ENCODE measurements at regions not wholly inside any gene's neighbourhood (a gene's known extent, or its start where the extent isn't known, plus 50 kb on each side); places are given as distances from the start of the nearest gene placed in this dataset.

DNA sequence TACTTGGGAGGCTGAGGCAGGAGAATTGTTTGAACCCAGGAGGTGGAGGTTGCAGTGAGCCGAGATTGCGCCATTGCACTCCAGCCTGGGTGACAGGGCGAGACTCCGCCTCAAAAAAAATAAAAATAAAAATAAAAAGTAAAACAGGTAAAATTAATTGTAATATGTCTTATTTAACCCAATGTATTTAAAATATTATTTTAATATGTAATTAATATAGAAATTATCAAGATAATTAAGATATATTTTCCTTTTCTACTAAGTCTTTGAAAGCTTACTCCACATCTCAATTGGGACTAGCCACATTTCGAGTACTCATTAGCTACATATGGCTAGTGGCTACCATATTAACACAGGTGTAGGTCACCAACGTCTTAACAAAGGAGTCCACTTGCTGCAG lies 61.6 kb upstream of the IPO9 start:
- no peak for DNase-seq (ENCODE audit: low read depth in 2 of 2)

DNA sequence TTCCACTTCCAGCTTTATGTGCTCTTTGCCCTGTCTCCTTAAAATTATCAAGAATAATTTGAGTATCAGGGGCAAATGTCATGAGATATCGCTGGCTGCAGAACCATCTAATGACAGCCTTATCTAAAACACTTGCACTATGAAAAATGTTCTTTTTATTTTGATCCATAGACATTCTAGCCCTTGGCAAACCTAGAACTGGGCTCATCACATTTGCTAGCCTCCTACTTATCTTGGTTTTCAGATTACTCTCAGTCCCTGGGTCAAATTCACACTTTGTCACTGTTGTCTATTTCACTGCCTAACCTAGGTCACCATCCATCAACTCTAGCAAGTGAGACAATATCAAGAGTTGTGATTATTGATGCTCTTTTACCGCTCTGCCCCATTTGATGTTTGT lies 59.9 kb upstream of the IPO9 start:
- DNase-seq (ENCODE audit: low read depth in 2 of 2), result no peak

DNA sequence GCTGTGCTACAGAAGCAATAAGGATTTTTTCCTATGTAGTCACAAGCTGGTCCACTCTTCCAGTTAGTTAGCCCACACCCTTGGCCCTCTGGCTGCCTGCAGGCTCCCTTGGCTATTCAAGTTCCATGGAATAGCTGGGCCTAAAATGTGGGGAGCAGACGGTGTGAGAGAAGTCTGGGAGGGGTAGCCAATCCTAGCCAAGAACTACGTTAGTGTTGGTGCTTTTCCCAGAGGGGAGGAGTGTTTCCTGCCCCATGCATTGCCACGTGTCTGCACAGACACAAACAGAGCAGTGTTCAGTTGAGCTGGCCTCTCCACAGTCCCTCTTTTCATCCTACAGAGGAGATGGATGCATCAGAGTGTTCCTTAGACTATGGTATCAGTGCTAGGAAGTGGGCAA lies 59.0 kb upstream of the IPO9 start:
- DNase-seq (ENCODE audit: low read depth in 2 of 2), result no peak

DNA sequence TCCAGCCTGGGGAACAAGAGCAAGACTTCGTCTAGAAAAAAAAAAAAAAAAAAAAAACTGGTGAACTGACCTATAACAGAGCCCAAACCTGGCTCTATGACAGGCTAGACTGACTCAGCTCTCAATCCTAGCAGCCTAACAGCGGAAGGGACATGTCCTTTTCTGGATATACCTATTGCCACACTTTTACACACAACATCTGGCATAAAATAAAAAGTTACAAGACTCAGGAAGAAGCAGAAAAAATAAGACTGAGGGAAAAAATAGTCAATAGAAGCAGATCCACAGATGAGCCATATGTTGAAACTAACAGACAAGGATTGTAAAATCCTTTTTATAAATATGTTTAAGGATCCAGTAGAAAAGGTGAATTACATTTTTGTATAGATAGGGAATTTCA lies 57.5 kb upstream of the IPO9 start:
- no peak for DNase-seq (ENCODE audit: low read depth in 2 of 2)

- no peak for DNase-seq (ENCODE audit: low read depth in 2 of 2)
Measured at GRCh38 chr1:201772178-201772577, 56.8 kb upstream of the IPO9 start.

- DNase-seq (ENCODE audit: low read depth in 2 of 2), result no peak
Measured at GRCh38 chr1:201773764-201774163, 55.2 kb upstream of the IPO9 start.

GRCh38 chr1:201774224-201774982 lies 54.6 kb upstream of the IPO9 start:
- DNase-seq (ENCODE audit: low read depth in 2 of 2), result no peak

DNA sequence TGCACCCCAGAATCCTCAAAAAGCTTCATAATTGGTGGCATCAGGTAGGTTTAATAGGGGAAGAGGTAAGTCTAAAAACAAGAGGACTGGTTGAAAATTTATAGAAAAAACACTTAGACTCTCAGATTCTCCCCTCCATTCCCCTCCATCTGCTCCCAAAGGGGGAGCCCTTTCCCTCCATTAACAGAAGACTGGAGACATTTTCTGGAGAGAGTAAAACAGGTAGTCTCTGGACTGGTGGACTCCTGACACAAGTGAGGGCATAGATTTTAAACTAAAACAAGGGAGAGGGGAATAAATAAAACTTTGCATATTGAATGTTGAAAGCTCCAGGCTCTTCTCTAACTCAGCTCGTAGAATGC lies 54.0 kb upstream of the IPO9 start:
- DNase-seq (ENCODE audit: low read depth in 2 of 2), result no peak

- DNase-seq (ENCODE audit: low read depth in 2 of 2), result no peak
Measured at GRCh38 chr1:201775380-201775779, 53.6 kb upstream of the IPO9 start.

GRCh38 chr1:201778279-201779065 lies 50.5 kb upstream of the IPO9 start:
- no peak for DNase-seq (ENCODE audit: low read depth in 2 of 2)
